RCC 7860 (cell line): ENCODE measurements at regions not wholly inside any gene's neighbourhood (a gene's known extent, or its start where the extent isn't known, plus 50 kb on each side); places are given as distances from the start of the nearest gene placed in this dataset.

Experiments used
- DNase-seq: peaks from one replicate; pipeline ENCODE4 v3.0.0-alpha.2; 2015; ENCODE audit warnings: low spot score
- FAIRE-seq: peaks from 2 replicates; lab custom pipeline; 2012; peaks lifted over from hg19 to GRCh38; lab: Jason Lieb, UNC

- DNase-seq (no peak), FAIRE-seq (no peak)
Observed at GRCh38 chr6:169905041-169905807, 153.8 kb downstream of the ERMARD start.

- DNase-seq (no peak), FAIRE-seq (no peak)
Observed at GRCh38 chr6:169904051-169904922, 152.9 kb downstream of the ERMARD start.

- DNase-seq (no peak), FAIRE-seq (no peak)
Observed at GRCh38 chr6:169903122-169903521, 151.7 kb downstream of the ERMARD start.

- DNase-seq (no peak), FAIRE-seq (no peak)
Observed at GRCh38 chr6:169902604-169903003, 151.2 kb downstream of the ERMARD start.

GRCh38 chr6:169902070-169902469 lies 150.6 kb downstream of the ERMARD start:
- FAIRE-seq (no peak), DNase-seq (no peak)

GRCh38 chr6:169899481-169900145 lies 148.2 kb downstream of the ERMARD start:
- no peak for FAIRE-seq
- DNase-seq: no peak

GRCh38 chr6:169898788-169899480 lies 147.5 kb downstream of the ERMARD start:
- no peak for DNase-seq
- no peak for FAIRE-seq

- DNase-seq (no peak), FAIRE-seq (no peak)
Observed at GRCh38 chr6:169897601-169898358, 146.4 kb downstream of the ERMARD start.

GRCh38 chr6:169896826-169897456 lies 145.5 kb downstream of the ERMARD start:
- FAIRE-seq (no peak), DNase-seq (no peak)

- no peak for DNase-seq
- FAIRE-seq: no peak
Observed at GRCh38 chr6:169895926-169896761, 144.7 kb downstream of the ERMARD start.

GRCh38 chr6:169895000-169895759 lies 143.8 kb downstream of the ERMARD start:
- DNase-seq (no peak), FAIRE-seq (no peak)

GRCh38 chr6:169894377-169894960 lies 143.0 kb downstream of the ERMARD start:
- DNase-seq: no peak
- no peak for FAIRE-seq

DNA sequence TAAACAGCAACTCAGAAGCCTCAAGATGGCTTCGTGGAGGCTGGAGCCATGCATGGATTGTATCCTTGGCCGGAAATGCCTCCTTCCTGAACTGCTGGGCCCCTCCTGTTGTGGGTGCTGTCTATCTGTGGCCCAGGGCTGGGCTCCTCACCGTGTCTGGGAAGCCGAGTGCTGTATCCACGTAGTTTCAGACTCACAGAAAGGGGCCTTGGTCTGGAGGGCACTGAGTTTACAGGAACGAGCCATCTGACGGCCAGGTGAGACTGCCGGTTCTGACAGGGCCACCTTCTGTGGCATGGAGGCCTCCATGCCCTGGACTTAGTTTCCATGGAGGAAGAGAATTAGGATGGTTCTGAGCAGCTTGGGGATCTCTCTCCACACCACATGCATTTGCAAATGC lies 142.2 kb downstream of the ERMARD start:
- DNase-seq (no peak), FAIRE-seq (no peak)

DNA sequence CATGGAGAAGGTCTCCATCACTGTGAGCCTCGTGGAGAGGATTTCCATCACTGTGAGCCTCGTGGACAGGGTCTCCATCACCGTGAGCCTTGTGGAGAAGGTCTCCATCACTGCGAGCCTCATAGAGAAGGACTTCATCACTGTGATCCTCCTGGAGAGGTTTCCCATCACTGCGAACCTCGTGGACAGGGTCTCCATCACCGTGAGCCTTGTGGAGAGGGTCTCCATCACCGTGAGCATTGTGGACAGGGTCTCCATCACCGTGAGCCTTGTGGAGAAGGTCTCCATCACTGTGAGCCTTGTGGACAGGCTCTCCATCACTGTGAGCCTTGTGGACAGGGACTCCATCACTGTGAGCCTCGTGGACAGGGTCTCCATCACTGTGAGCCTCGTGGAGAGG lies 140.4 kb downstream of the ERMARD start:
- no peak for DNase-seq
- FAIRE-seq: no peak

- no peak for FAIRE-seq
Observed at GRCh38 chr6:169891421-169891820, 140.0 kb downstream of the ERMARD start.

DNA sequence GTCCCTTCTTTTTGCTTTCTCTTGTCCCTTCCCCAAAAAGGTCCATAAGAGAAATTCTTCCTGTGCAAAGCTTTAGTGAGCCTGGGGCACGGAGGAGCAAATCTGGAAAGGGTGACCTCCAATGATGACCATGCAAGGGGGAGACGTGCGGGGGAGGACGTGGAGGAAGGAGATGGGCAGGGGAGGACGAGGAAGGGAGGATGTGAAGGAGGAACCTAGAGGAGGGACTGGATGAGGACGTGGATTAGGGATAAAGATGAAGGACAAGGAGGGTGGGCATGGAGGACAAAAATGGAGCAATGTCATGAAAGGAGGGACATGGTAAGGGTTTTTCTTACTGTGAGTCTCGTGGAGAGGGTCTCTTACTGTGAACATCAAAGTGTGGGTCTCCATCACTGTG lies 139.5 kb downstream of the ERMARD start:
- FAIRE-seq (no peak), DNase-seq (no peak)

More at GRCh38 chr6:169891421-169891820, 140.0 kb downstream of the ERMARD start:
- no peak for DNase-seq

- FAIRE-seq (no peak), DNase-seq (no peak)
Observed at GRCh38 chr6:169890049-169890448, 138.6 kb downstream of the ERMARD start.
